ENCODE measurements at regions not wholly inside any gene's neighbourhood (a gene's known extent, or its start where the extent isn't known, plus 50 kb on each side); places are given as distances from the start of the nearest gene placed in this dataset.

DNA sequence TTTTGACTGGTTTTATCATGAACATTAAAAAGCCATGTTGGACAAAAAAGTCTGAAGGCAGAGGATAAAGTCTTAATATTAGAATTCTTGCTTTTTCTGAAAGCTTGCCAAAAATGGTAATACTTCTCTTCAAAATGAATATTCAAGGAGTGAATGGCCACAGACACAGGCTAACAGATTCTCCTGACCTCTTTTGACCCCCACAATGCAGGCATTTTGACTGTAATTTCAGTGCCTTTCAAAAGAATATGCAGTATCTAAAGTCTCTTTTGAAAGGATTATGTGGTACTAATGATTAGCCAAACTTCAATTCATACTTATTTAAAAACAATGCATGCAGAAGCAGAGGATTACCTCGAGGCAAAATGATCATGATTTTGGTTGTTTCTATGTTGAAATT is 557.8 kb upstream of the GCFC2 start:
- H4K20me1 ChIP-seq (ENCODE audit: insufficient read depth, low read length), result no peaks in the 10 kb centered on the region
- no peaks in the 10 kb centered on the region for H3K36me3 ChIP-seq (ENCODE audit: insufficient read depth, low read length)
- no peaks in the 10 kb centered on the region for H3K9me3 ChIP-seq (ENCODE audit: low read depth, low read length)
- no peak overlapping the region for H3K4me3 ChIP-seq (ENCODE audit: insufficient read depth, low read length)
- H3K27me3 ChIP-seq (ENCODE audit: insufficient read depth, low read length), result no peaks in the 10 kb centered on the region
- no peak overlapping the region for H3K27ac ChIP-seq (ENCODE audit: low read depth, low read length)
- H3K4me1 ChIP-seq (ENCODE audit: insufficient read depth, low read length), result no peaks in the 10 kb centered on the region
- H3K79me2 ChIP-seq (ENCODE audit: insufficient read depth, low read length), result no peaks in the 10 kb centered on the region
- no peak overlapping the region for H3K4me2 ChIP-seq (ENCODE audit: insufficient read depth, low read length)
- no peak overlapping the region for H2AFZ ChIP-seq (ENCODE audit: low read length)
- no peak for DNase-seq (ENCODE audit: insufficient read length, low spot score, missing footprints)
- no peak for TF ChIP-seq CTCF (IDR thresholded peaks at IDR 0.05; ENCODE audit: extremely low read depth, low read depth, low read length)

DNA sequence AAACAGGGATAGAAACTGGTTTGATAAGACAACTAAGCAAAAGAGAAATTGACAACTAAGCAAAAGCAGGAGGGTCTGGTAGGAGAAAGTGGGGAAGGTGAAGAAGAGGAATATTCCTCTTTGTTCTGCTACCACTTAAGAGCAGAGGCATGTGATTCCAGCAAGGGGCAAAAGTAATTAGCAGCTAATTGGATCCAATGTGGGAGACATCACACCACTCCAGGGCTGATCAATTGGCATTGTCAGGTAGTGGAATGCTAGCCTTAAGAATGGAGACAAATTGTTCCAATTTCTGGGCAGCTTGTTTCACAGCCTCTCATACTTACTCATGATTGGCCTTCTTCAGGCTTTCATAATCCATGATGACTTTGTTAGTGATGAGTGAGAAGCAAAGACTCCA is 547.1 kb upstream of the GCFC2 start:
- no peaks in the 10 kb centered on the region for H3K27me3 ChIP-seq (ENCODE audit: insufficient read depth, low read length)
- H2AFZ ChIP-seq (ENCODE audit: low read length), result no peak overlapping the region
- no peaks in the 10 kb centered on the region for H4K20me1 ChIP-seq (ENCODE audit: insufficient read depth, low read length)
- no peaks in the 10 kb centered on the region for H3K79me2 ChIP-seq (ENCODE audit: insufficient read depth, low read length)
- TF ChIP-seq CTCF (IDR thresholded peaks at IDR 0.05; ENCODE audit: extremely low read depth, low read depth, low read length), result no peak
- H3K36me3 ChIP-seq (ENCODE audit: insufficient read depth, low read length), result no peaks in the 10 kb centered on the region
- no peak overlapping the region for H3K27ac ChIP-seq (ENCODE audit: low read depth, low read length)
- H3K4me3 ChIP-seq (ENCODE audit: insufficient read depth, low read length), result no peak overlapping the region
- H3K4me1 ChIP-seq (ENCODE audit: insufficient read depth, low read length), result no peaks in the 10 kb centered on the region
- no peak for DNase-seq (ENCODE audit: insufficient read length, low spot score, missing footprints)
- peaks cover 7% of the 10 kb centered on the region for H3K9me3 ChIP-seq (ENCODE audit: low read depth, low read length)
- H3K4me2 ChIP-seq (ENCODE audit: insufficient read depth, low read length), result no peak overlapping the region

DNA sequence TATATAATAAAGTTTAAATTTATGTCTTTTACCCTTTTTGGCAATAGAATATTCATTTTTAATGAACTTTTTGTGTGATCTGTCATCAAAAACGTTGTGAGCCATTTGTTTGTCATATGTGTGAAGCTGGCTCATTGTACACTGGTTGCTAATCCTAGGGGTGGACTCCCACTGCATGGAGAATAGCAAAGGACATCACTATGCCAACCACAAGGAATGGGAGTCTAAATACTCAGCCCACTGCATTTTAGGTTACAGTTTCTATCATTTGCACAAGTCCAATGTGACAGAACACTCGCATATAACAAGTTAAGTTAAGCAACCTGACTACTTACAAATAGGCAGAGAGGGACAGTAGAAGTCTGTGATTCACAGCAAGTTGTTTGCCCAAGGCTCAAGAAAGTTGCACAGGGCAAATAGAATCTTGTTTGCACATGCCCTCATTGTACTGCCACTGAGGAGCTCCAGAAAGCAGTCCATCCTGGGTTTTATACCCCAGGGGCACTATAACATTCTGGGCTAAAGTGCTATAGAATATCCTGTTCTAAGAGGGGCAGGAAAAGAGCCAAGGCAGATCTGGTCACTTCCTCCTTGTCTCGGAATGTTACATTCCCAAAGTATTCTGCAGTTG is 545.9 kb upstream of the GCFC2 start:
- Histone ChIP-seq H3K27ac (ENCODE audit: low read depth, low read length) (no peak overlapping the region), H4K20me1 (ENCODE audit: insufficient read depth, low read length) (no peaks in the 10 kb centered on the region), H2AFZ (ENCODE audit: low read length) (no peak overlapping the region), H3K4me1 (ENCODE audit: insufficient read depth, low read length) (no peaks in the 10 kb centered on the region), H3K36me3 (ENCODE audit: insufficient read depth, low read length) (no peaks in the 10 kb centered on the region), H3K9me3 (ENCODE audit: low read depth, low read length) (peaks cover 5% of the 10 kb centered on the region), H3K79me2 (ENCODE audit: insufficient read depth, low read length) (no peaks in the 10 kb centered on the region), H3K4me2 (ENCODE audit: insufficient read depth, low read length) (no peak overlapping the region), H3K4me3 (ENCODE audit: insufficient read depth, low read length) (no peak overlapping the region), H3K27me3 (ENCODE audit: insufficient read depth, low read length) (no peaks in the 10 kb centered on the region)
- DNase-seq (ENCODE audit: insufficient read length, low spot score, missing footprints), result no peak
- TF ChIP-seq CTCF (IDR thresholded peaks at IDR 0.05; ENCODE audit: extremely low read depth, low read depth, low read length), result no peak

DNA sequence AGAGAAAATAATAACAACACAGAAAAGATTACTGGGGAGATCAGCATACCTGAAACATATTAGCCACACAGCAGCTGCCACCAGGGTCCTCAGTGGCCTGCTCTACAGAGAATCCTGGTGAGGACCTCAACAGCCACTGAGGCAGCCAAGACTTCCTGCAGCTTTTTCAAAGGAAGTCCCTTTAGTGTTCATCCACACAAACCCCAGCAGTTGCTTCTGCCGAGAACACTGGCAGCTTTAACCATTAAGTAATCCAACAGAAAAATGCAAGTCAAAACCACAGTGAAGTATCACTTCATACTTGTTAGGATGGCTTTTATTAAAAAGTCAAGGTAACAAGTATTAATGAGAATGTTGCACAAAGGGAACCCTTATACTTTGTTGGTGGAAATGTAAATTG is 542.0 kb upstream of the GCFC2 start:
- Histone ChIP-seq H3K9me3 (ENCODE audit: low read depth, low read length) (peaks cover 5% of the 10 kb centered on the region), H3K79me2 (ENCODE audit: insufficient read depth, low read length) (no peaks in the 10 kb centered on the region), H3K27ac (ENCODE audit: low read depth, low read length) (no peak overlapping the region), H3K4me1 (ENCODE audit: insufficient read depth, low read length) (no peaks in the 10 kb centered on the region), H3K4me2 (ENCODE audit: insufficient read depth, low read length) (no peak overlapping the region), H3K4me3 (ENCODE audit: insufficient read depth, low read length) (no peak overlapping the region), H4K20me1 (ENCODE audit: insufficient read depth, low read length) (no peaks in the 10 kb centered on the region), H2AFZ (ENCODE audit: low read length) (no peak overlapping the region), H3K27me3 (ENCODE audit: insufficient read depth, low read length) (no peaks in the 10 kb centered on the region), H3K36me3 (ENCODE audit: insufficient read depth, low read length) (no peaks in the 10 kb centered on the region)
- no peak for DNase-seq (ENCODE audit: insufficient read length, low spot score, missing footprints)
- TF ChIP-seq CTCF (IDR thresholded peaks at IDR 0.05; ENCODE audit: extremely low read depth, low read depth, low read length), result no peak
